CD4-positive, alpha-beta memory T cell (primary cell): ENCODE measurements at regions not wholly inside any gene's neighbourhood (a gene's known extent, or its start where the extent isn't known, plus 50 kb on each side); places are given as distances from the start of the nearest gene placed in this dataset.

Experiments used
- CTCF ChIA-PET: fragments of 350-600 bp; sonication (Branson Sonifier 250); formaldehyde crosslinking; loops from one replicate; lab custom pipeline; 2021; ENCODE audit warnings: inconsistent platforms; ENCODE audit not compliant: partially characterized antibody; lab: Charles Lee
- POLR2A ChIA-PET: fragments of 350-600 bp; sonication (Branson Sonifier 250); formaldehyde crosslinking; loops from one replicate; lab custom pipeline; 2021; ENCODE audit not compliant: partially characterized antibody; lab: Charles Lee
- DNase-seq, 5 donors: peaks; one replicate each; pipeline versions ENCODE4 v3.0.0 to v3.0.0-alpha.2; 2020 to 2022; ENCODE audit warnings: mixed read lengths in 1 of 5
- H3K27ac ChIP-seq: one replicate; pipeline ENCODE4 v1.7.0; 2013; ENCODE audit warnings: low read depth, low read length
- H3K27me3 ChIP-seq: 2 replicates; pipeline ENCODE4 v1.7.0; 2013; ENCODE audit warnings: mild to moderate bottlenecking, low read length, moderate library complexity; ENCODE audit not compliant: insufficient read depth
- H3K36me3 ChIP-seq: 2 replicates; pipeline ENCODE4 v1.7.0; 2013; ENCODE audit warnings: mild to moderate bottlenecking, low read length, moderate library complexity; ENCODE audit not compliant: insufficient read depth
- H3K4me1 ChIP-seq: 2 replicates; pipeline ENCODE4 v1.7.0; 2013; ENCODE audit warnings: mild to moderate bottlenecking, low read length, moderate library complexity; ENCODE audit not compliant: insufficient read depth
- H3K4me3 ChIP-seq, 2 donors: one replicate each; pipeline ENCODE4 v1.7.0; 2013; ENCODE audit warnings: low read length in 2 of 2, mild to moderate bottlenecking in 1 of 2
- H3K9me3 ChIP-seq, 2 donors: one replicate each; pipeline ENCODE4 v1.7.0; 2013; ENCODE audit warnings: low read length in 2 of 2, control low read depth in 1 of 2; ENCODE audit not compliant: control insufficient read depth in 1 of 2
- H3K27ac Mint-ChIP-seq, 7 donors: one replicate each; pipeline ENCODE4 v1.8.0; 2020 to 2021; ENCODE audit warnings: mixed read lengths in 7 of 7, mild to moderate bottlenecking in 6 of 7, inconsistent platforms in 3 of 7, moderate library complexity in 3 of 7
- H3K27me3 Mint-ChIP-seq, 2 donors: one replicate each; pipeline ENCODE4 v1.8.0; 2020 to 2021; ENCODE audit warnings: mixed read lengths in 2 of 2
- H3K36me3 Mint-ChIP-seq, 2 donors: one replicate each; pipeline ENCODE4 v1.8.0; 2020 to 2021; ENCODE audit warnings: mixed read lengths in 2 of 2, inconsistent platforms in 1 of 2, mild to moderate bottlenecking in 1 of 2
- H3K4me1 Mint-ChIP-seq, 4 donors: one replicate each; pipeline ENCODE4 v1.8.0; 2020 to 2021; ENCODE audit warnings: mixed read lengths in 4 of 4, mild to moderate bottlenecking in 1 of 4
- H3K4me3 Mint-ChIP-seq, 8 donors: one replicate each; pipeline ENCODE4 v1.8.0; 2020 to 2021; ENCODE audit warnings: mixed read lengths in 8 of 8, mild to moderate bottlenecking in 7 of 8, moderate library complexity in 6 of 8, inconsistent platforms in 3 of 8
- H3K9me3 Mint-ChIP-seq, 8 donors: one replicate each; pipeline ENCODE4 v1.8.0; 2020 to 2021; ENCODE audit warnings: mixed read lengths in 8 of 8, mild to moderate bottlenecking in 5 of 8, inconsistent platforms in 3 of 8, moderate library complexity in 1 of 8
- intact Hi-C: fragments of 100-400 bp; cut with micrococcal nuclease; formaldehyde crosslinking; loops from one replicate; pipeline ENCODE4 v1.15.1; 2023

- H3K36me3 Mint-ChIP-seq = peaks cover 0 to 15% of the 10 kb centered on the region in 2 donors
- peak; percentile 39 to 57 (median 48) for DNase-seq
- peaks cover 39% of the 10 kb centered on the region for H3K27me3 ChIP-seq
- ChIA-PET POLR2A (interaction anchor here (0.6 to 14.7 kb wide), 12 partner anchors 9 to 782 kb away, joined by 3 to 648 read pairs (median 4); partner anchors contain the start of gene TRIM13), CTCF (interaction anchor here (1.1 to 13.5 kb wide), 3 partner anchors 22 to 134 kb away, joined by 3 to 252 read pairs (median 4); partner anchors contain the start of gene TRIM13)
- H3K27ac ChIP-seq = peak overlapping the region; percentile 98
- no peaks in the 10 kb centered on the region for H3K9me3 ChIP-seq
- peaks cover 72% of the 10 kb centered on the region for H3K4me1 ChIP-seq
- intact Hi-C loops = loop anchor here (5.0 kb wide), 1 partner anchor 633 kb away; the partner anchor contains the start of gene PHF11
- peak overlapping the region; percentile 84 to 91 (median 90) for H3K4me3 Mint-ChIP-seq
- H3K36me3 ChIP-seq = no peaks in the 10 kb centered on the region
- peak overlapping the region; percentile 86 to 99 (median 90) for H3K27ac Mint-ChIP-seq
- H3K27me3 Mint-ChIP-seq = peaks cover 19 to 49% of the 10 kb centered on the region in 2 donors
- peaks cover 32 to 69% (median 52%) of the 10 kb centered on the region in 4 donors for H3K4me1 Mint-ChIP-seq
- H3K9me3 Mint-ChIP-seq = peaks cover 0 to 10% (median 2%) of the 10 kb centered on the region in 8 donors
- peak overlapping the region; percentile 45 to 57 for H3K4me3 ChIP-seq
Measured at GRCh38 chr13:50130123-50130946, 115.1 kb downstream of the KCNRG start.

DNA sequence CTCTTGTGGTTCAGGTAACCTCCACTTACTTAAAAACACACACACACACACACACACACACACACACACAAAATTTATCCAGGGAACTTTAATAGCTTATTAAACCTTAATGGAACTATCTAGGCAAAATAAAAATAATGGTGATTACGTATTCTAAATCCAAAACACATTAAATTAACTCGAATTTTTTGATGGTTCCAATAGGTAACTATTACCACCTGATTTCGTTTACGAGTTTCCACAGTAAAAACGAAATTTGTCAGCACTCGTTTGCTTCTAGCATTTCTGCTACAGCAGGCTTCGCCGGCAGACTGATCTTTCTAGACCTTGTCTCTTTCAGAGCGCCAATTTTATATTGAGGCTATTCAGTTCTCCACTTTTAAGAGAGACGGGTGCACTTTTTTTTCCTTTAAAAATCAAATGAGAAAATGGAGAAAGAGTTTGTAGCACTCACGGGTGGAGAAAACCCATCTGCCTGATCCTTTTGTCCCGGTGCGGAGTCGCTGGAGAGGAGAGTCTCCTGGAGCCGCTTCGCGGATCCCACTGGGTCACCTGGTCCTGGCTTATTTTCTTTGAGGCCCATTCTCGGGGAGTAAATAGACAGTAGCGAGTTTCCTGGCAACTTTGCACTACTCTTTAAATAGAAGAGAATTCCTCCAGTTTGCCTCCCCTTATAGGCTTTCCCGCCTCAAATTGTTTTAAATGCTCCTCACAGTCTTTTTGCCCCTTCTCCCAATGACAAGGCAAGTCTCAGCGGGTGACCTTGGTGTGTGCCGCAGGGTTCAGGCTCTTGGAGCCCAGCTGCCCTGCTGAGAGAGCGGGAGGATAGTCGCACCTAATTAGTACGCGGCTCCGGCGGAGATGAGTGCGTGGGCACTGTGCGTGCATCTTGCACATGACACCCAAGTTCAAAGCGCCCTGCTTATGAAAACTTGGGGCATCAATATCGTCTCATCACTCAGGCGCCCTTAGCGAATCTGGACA is 117.0 kb downstream of the KCNRG start:
- Histone ChIP-seq H3K9me3 (no peaks in the 10 kb centered on the region), H3K27ac (no peak overlapping the region), H3K4me1 (peaks cover 59% of the 10 kb centered on the region), H3K36me3 (no peaks in the 10 kb centered on the region), H3K4me3 (peak overlapping the region; percentile 4 to 32), H3K27me3 (peaks cover 39% of the 10 kb centered on the region)
- peak; percentile 25 to 51 (median 32) for DNase-seq
- Mint-ChIP-seq H3K36me3 (peaks cover 0 to 9% of the 10 kb centered on the region in 2 donors), H3K27me3 (peaks cover 15 to 46% of the 10 kb centered on the region in 2 donors), H3K4me1 (peaks cover 26 to 56% (median 41%) of the 10 kb centered on the region in 4 donors), H3K9me3 (peaks cover 0 to 10% (median 2%) of the 10 kb centered on the region in 8 donors), H3K4me3 (peak overlapping the region; percentile 71 to 91 (median 80)), H3K27ac (peak overlapping the region; percentile 64 to 99 (median 81))
- ChIA-PET CTCF (interaction anchor here (1.0 to 13.5 kb wide), 4 partner anchors 20 to 780 kb away, joined by 3 to 252 read pairs (median 4); partner anchors contain the start of gene TRIM13), POLR2A (interaction anchor here (0.7 to 14.7 kb wide), 8 partner anchors 8 to 379 kb away, joined by 3 to 648 read pairs (median 6); partner anchors contain the start of gene TRIM13)
- intact Hi-C loops = loop anchor here (5.0 kb wide), 1 partner anchor 635 kb away; the partner anchor contains the start of gene PHF11

GRCh38 chr13:50132904-50133357 is 117.7 kb downstream of the KCNRG start:
- ChIA-PET CTCF (interaction anchor here (1.0 to 1.4 kb wide), 2 partner anchors 136 to 779 kb away, joined by 3 read pairs; partner anchors contain the start of gene TRIM13), POLR2A (interaction anchor here (0.8 to 14.7 kb wide), 5 partner anchors 8 to 378 kb away, joined by 3 to 648 read pairs (median 4); partner anchors contain the start of gene TRIM13)
- no peaks in the 10 kb centered on the region for H3K9me3 ChIP-seq
- DNase-seq = no peak
- H3K4me1 Mint-ChIP-seq = peaks cover 24 to 48% (median 37%) of the 10 kb centered on the region in 4 donors
- no peak overlapping the region for H3K27ac ChIP-seq
- peak overlapping the region in 1 of 2 donors; percentile 32 for H3K4me3 ChIP-seq
- H3K27me3 Mint-ChIP-seq = peaks cover 20 to 46% of the 10 kb centered on the region in 2 donors
- peaks cover 0 to 10% (median 2%) of the 10 kb centered on the region in 8 donors for H3K9me3 Mint-ChIP-seq
- H3K36me3 ChIP-seq = no peaks in the 10 kb centered on the region
- intact Hi-C loops = loop anchor here (5.0 kb wide), 1 partner anchor 636 kb away; the partner anchor contains the start of gene PHF11
- peak overlapping the region; percentile 71 to 91 (median 80) for H3K4me3 Mint-ChIP-seq
- peak overlapping the region in 3 of 7 donors; percentile 64 to 99 (median 88) for H3K27ac Mint-ChIP-seq
- peaks cover 52% of the 10 kb centered on the region for H3K4me1 ChIP-seq
- H3K27me3 ChIP-seq = peaks cover 39% of the 10 kb centered on the region
- peaks cover 0 to 9% of the 10 kb centered on the region in 2 donors for H3K36me3 Mint-ChIP-seq

DNA sequence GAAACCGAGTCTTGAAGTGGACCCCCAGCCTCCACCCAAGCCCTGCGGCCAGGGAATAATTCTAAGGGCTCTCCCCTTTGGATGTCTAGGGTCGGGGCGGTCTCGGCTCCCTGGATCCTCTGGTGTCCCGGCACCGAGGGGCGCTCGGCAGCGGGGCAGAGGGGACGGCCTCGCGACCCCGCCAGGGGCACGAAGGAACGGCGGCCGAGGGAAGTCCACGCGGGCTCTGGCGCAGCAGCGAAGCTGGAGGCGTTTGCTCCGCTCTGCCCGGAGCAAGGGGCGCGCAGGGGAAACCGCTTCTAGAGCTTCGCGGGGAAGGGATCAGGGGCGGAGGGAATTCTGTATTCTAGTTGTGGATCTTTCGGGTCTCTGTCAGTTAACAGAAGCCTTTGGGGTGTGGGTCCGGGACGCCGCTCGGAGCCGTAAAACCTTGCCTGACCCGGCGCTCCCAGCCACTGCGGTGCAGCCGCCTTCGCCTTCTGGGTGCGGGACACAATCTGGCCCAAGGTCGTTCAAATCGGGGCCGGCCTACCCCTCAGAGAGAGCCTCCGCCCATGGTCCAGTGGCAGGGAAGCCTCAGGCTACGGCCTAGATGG is 118.2 kb downstream of the KCNRG start:
- ChIA-PET POLR2A (interaction anchor here (1.0 to 14.7 kb wide), 4 partner anchors 24 to 378 kb away, joined by 3 to 648 read pairs (median 6); partner anchors contain the start of gene TRIM13), CTCF (interaction anchor here (1.0 to 1.4 kb wide), 2 partner anchors 136 to 778 kb away, joined by 3 read pairs; partner anchors contain the start of gene TRIM13)
- no peak overlapping the region for H3K4me3 ChIP-seq
- H3K27me3 Mint-ChIP-seq = peaks cover 21 to 43% of the 10 kb centered on the region in 2 donors
- peaks cover 22 to 43% (median 33%) of the 10 kb centered on the region in 4 donors for H3K4me1 Mint-ChIP-seq
- H3K36me3 ChIP-seq = no peaks in the 10 kb centered on the region
- H3K27me3 ChIP-seq = peaks cover 39% of the 10 kb centered on the region
- H3K36me3 Mint-ChIP-seq = peaks cover 0 to 6% of the 10 kb centered on the region in 2 donors
- peak overlapping the region in 2 of 8 donors; percentile 20 to 77 for H3K4me3 Mint-ChIP-seq
- no peaks in the 10 kb centered on the region for H3K9me3 ChIP-seq
- H3K27ac Mint-ChIP-seq = peak overlapping the region in 1 of 7 donors; percentile 68
- peaks cover 47% of the 10 kb centered on the region for H3K4me1 ChIP-seq
- intact Hi-C loops = loop anchor here (5.0 kb wide), 1 partner anchor 636 kb away; the partner anchor contains the start of gene PHF11
- H3K9me3 Mint-ChIP-seq = peaks cover 0 to 10% (median 2%) of the 10 kb centered on the region in 8 donors
- H3K27ac ChIP-seq = no peak overlapping the region
- DNase-seq = no peak

GRCh38 chr13:50136226-50136625 is 121.0 kb downstream of the KCNRG start:
- Histone ChIP-seq H3K27ac (no peak overlapping the region), H3K36me3 (no peaks in the 10 kb centered on the region), H3K9me3 (no peaks in the 10 kb centered on the region), H3K4me1 (peaks cover 19% of the 10 kb centered on the region), H3K27me3 (peaks cover 23% of the 10 kb centered on the region), H3K4me3 (no peak overlapping the region)
- H3K27me3 Mint-ChIP-seq = peaks cover 14 to 23% of the 10 kb centered on the region in 2 donors
- peak overlapping the region in 1 of 7 donors; percentile 8 for H3K27ac Mint-ChIP-seq
- CTCF ChIA-PET = interaction anchor here (1.2 kb wide), 1 partner anchor 51 kb away, joined by 5 read pairs; no protein-coding TSS in a partner anchor
- intact Hi-C loops = no loop called here
- H3K36me3 Mint-ChIP-seq = no peaks in the 10 kb centered on the region
- no peak overlapping the region for H3K4me3 Mint-ChIP-seq
- H3K4me1 Mint-ChIP-seq = peaks cover 7 to 17% (median 13%) of the 10 kb centered on the region in 4 donors
- peaks cover 0 to 5% (median 0%) of the 10 kb centered on the region in 8 donors for H3K9me3 Mint-ChIP-seq
- POLR2A ChIA-PET = interaction anchor here (4.0 kb wide), 1 partner anchor 9 kb away, joined by 29 read pairs; no protein-coding TSS in a partner anchor
- no peak for DNase-seq
